Fibroblast of the aortic adventitia (primary cell): ENCODE measurements at regions not wholly inside any gene's neighbourhood (a gene's known extent, or its start where the extent isn't known, plus 50 kb on each side); places are given as distances from the start of the nearest gene placed in this dataset.
A peak's percentile ranks its signal among the peaks of the same experiment; 100 is the strongest.

Source experiments
- DNase-seq: peaks from one replicate; pipeline ENCODE4 v3.0.0-alpha.2; 2010; ENCODE audit warnings: low read depth
- H3K4me3 ChIP-seq: 2 replicates; pipeline ENCODE4 v1.5.1; 2011; ENCODE audit warnings: low read depth, mild to moderate bottlenecking, control low read depth, low read length, moderate library complexity
- TF ChIP-seq, protein P1 (sequence below): IDR thresholded peaks from 2 replicates; pipeline ENCODE4 v1.5.1; 2011; ENCODE audit warnings: mild to moderate bottlenecking, low read length, control low read depth, inconsistent platforms; ENCODE audit not compliant: insufficient read depth

DNA sequence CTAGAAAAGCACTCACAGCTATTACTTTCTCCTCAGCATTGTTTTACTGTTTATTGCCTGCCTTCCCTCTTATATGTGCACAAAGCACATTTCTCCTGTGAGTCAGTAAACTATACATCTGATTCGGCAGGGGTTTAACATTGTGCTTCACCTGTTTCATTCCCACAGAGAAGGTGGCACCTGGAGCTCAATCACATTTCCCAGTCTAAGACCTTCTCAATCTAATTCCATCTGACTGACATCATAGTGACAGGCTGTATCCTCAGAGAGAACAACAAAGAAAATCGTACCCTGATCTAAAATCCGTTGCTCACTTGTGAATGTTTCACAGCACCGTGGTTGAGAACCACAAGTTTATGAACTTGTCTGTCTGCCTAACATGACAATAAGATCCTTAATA, 92.4 kb upstream of the CAST start:
- DNase-seq: no peak
- TF ChIP-seq, protein P1, sequence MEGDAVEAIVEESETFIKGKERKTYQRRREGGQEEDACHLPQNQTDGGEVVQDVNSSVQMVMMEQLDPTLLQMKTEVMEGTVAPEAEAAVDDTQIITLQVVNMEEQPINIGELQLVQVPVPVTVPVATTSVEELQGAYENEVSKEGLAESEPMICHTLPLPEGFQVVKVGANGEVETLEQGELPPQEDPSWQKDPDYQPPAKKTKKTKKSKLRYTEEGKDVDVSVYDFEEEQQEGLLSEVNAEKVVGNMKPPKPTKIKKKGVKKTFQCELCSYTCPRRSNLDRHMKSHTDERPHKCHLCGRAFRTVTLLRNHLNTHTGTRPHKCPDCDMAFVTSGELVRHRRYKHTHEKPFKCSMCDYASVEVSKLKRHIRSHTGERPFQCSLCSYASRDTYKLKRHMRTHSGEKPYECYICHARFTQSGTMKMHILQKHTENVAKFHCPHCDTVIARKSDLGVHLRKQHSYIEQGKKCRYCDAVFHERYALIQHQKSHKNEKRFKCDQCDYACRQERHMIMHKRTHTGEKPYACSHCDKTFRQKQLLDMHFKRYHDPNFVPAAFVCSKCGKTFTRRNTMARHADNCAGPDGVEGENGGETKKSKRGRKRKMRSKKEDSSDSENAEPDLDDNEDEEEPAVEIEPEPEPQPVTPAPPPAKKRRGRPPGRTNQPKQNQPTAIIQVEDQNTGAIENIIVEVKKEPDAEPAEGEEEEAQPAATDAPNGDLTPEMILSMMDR: no peak
- no peak overlapping the region for H3K4me3 ChIP-seq

DNA sequence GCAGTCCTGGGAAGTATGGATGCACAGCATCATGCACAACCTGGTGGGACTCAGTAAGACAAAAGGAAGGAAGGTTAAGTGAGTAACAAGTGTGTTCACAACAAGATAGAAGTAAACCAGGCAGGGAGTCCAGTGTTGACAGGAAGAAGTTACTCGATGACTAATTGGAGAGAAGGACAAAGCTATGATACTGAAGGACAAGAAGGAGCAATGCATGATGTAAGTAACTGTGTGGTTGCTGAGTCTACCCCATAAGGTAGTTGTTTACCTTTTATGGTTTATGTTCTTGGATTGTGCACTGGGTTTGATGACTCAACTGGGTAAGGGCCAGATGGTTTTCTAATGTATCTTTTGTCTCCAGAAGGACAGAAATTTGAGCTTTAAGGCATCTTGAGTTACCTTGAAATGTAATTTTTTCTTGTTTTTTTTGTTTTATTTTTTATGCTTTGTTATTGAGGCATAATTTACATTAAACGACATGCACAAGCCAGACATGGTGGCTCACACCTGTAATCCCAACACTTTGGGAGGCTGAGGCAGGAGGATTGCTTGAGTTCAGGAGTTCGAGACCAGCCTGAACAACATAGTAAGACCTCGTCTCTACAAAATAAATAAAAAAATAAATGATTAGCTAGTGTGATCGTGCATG, 89.2 kb upstream of the CAST start:
- peak; percentile 80 for DNase-seq
- TF ChIP-seq, protein P1: no peak
- no peak overlapping the region for H3K4me3 ChIP-seq

DNA sequence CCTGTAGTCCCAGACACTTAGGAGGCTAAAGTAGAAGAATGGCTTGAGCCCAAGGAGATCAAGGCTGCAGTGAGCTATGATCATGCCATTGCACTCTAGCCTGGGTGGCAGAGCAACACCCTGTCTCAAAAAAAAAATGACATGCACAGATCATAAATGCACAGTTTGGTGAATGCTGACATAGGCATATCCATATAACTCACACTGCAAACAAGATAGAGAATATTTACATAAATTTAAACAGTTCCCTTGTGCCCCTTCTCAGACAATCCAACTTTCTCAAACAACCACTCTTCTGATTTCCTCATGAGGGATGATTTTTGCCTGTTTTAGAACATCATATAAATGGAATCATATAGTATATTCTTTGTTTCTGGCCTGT, 88.7 kb upstream of the CAST start:
- H3K4me3 ChIP-seq: no peak overlapping the region
- TF ChIP-seq, protein P1: no peak
- no peak for DNase-seq

DNA sequence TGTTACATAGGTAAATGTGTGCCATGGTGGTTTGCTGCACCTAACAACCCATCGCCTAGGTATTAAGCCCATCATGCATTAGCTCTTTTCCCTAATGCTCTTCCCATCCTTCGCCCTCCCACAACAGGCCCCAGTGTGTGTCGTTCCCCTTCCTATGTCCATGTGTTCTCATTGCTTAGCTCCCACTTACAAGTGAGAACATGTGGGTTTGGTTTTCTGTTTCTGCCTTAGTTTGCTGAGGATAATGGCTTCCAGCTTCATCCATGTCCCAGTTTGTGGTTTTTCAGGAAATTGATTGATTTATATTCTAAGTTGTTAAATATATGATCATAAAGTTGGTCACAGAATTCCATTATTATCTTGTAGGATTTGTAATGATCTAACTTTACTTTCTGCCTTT, 85.3 kb upstream of the CAST start:
- no peak overlapping the region for H3K4me3 ChIP-seq
- TF ChIP-seq, protein P1: no peak
- DNase-seq: no peak

DNA sequence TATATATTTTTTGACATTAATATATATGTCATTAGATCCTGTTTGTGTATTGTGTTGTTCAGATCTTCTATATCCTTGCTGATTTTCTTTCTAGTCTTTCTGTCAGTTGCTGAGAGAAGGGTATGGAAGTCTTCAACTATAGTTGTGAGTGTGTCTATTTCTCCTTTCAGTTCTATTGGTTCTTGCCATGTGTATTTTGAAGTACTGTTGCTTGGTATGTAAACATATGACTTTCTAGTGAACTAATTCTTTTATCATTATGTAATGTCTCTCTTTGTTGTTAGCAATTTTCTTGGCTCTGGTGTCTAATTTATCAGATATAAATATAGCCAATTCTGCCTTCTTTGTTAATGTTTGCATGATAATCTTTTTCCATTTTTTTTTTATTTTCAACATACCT, 84.3 kb upstream of the CAST start:
- peak; percentile 13 for DNase-seq
- TF ChIP-seq, protein P1: no peak
- H3K4me3 ChIP-seq: no peak overlapping the region

DNA sequence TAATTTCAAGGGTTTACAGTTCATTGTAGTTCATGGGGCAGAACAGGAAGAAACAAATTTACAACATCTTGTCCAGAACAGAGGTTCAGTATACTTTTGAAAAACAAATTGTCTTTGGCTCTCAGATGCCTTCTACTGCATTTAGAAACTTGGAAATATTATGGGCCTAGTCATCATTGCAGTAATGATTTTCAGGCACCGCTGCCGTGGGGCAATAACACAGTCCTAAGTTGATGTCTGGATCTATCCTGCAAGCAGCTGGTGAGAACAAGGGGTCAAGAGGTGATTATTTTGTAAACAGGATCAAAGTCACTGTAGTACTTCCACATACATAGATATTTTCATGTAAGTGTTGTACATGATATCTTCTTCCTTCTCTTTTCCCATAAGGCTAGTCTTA, 82.5 kb upstream of the CAST start:
- TF ChIP-seq, protein P1: no peak
- DNase-seq: no peak
- no peak overlapping the region for H3K4me3 ChIP-seq

DNA sequence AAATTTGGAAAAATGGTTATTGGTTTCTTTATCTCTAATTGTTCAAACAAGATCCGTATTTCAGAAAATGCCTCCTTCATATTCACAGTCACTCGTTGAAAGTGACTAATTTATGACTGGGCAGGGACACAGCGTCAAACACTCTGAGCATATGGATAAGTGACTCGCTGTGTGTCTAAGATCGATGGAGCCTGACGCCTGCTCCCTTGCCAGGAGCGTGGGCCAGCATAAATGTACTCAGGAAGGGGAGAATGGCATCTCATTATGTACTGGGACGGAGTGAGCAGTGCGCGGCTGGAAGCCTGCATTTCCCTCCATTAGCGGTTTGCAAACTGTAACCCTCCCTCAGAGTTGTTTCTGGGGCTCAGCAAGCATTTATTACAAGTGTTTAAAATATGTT, 79.8 kb upstream of the CAST start:
- TF ChIP-seq, protein P1: no peak
- DNase-seq: peak; percentile 13
- no peak overlapping the region for H3K4me3 ChIP-seq
